ENCODE measurements at regions not wholly inside any gene's neighbourhood (a gene's known extent, or its start where the extent isn't known, plus 50 kb on each side); places are given as distances from the start of the nearest gene placed in this dataset.
A peak's percentile ranks its signal among the peaks of the same experiment; 100 is the strongest.

DNA sequence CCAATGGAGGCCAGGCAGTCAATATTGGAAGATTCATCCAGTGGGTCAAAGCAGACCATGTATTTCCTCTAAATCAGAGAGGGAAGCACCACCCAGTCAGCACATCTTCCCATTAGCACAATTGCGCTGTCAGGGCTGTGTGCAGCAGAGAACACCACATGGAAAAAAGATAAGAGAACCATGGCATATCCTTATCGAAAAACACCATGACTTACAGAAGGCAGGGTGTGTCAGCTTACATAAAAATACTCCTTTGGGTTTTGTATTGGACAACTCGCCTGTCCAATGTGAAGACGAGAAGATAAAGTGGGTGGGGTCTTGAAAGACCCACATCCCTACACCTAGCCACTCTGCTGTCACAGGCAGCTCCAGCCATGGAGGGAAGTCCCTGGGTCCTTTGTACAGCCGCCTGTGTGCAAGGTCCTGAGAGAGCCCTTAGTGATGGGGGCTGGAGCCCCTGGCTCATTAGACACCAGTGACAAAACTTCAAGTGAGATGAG lies 71.9 kb upstream of the SPATA31E1 start (continued):
- TF ChIP-seq, protein P1, sequence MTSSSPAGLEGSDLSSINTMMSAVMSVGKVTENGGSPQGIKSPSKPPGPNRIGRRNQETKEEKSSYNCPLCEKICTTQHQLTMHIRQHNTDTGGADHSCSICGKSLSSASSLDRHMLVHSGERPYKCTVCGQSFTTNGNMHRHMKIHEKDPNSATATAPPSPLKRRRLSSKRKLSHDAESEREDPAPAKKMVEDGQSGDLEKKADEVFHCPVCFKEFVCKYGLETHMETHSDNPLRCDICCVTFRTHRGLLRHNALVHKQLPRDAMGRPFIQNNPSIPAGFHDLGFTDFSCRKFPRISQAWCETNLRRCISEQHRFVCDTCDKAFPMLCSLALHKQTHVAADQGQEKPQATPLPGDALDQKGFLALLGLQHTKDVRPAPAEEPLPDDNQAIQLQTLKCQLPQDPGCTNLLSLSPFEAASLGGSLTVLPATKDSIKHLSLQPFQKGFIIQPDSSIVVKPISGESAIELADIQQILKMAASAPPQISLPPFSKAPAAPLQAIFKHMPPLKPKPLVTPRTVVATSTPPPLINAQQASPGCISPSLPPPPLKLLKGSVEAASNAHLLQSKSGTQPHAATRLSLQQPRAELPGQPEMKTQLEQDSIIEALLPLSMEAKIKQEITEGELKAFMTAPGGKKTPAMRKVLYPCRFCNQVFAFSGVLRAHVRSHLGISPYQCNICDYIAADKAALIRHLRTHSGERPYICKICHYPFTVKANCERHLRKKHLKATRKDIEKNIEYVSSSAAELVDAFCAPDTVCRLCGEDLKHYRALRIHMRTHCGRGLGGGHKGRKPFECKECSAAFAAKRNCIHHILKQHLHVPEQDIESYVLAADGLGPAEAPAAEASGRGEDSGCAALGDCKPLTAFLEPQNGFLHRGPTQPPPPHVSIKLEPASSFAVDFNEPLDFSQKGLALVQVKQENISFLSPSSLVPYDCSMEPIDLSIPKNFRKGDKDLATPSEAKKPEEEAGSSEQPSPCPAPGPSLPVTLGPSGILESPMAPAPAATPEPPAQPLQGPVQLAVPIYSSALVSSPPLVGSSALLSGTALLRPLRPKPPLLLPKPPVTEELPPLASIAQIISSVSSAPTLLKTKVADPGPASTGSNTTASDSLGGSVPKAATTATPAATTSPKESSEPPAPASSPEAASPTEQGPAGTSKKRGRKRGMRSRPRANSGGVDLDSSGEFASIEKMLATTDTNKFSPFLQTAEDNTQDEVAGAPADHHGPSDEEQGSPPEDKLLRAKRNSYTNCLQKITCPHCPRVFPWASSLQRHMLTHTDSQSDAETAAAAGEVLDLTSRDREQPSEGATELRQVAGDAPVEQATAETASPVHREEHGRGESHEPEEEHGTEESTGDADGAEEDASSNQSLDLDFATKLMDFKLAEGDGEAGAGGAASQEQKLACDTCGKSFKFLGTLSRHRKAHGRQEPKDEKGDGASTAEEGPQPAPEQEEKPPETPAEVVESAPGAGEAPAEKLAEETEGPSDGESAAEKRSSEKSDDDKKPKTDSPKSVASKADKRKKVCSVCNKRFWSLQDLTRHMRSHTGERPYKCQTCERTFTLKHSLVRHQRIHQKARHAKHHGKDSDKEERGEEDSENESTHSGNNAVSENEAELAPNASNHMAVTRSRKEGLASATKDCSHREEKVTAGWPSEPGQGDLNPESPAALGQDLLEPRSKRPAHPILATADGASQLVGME (CRISPR knock-in tag; IDR thresholded peaks at IDR 0.05) = no peak
- TF ChIP-seq, protein P2, sequence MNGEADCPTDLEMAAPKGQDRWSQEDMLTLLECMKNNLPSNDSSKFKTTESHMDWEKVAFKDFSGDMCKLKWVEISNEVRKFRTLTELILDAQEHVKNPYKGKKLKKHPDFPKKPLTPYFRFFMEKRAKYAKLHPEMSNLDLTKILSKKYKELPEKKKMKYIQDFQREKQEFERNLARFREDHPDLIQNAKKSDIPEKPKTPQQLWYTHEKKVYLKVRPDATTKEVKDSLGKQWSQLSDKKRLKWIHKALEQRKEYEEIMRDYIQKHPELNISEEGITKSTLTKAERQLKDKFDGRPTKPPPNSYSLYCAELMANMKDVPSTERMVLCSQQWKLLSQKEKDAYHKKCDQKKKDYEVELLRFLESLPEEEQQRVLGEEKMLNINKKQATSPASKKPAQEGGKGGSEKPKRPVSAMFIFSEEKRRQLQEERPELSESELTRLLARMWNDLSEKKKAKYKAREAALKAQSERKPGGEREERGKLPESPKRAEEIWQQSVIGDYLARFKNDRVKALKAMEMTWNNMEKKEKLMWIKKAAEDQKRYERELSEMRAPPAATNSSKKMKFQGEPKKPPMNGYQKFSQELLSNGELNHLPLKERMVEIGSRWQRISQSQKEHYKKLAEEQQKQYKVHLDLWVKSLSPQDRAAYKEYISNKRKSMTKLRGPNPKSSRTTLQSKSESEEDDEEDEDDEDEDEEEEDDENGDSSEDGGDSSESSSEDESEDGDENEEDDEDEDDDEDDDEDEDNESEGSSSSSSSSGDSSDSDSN (IDR thresholded peaks at IDR 0.05; ENCODE audit: borderline replicate concordance in 1 of 2, low read depth in 2 of 2, low read length in 2 of 2) = no peak
- TF ChIP-seq MAFK (IDR thresholded peaks at IDR 0.05; ENCODE audit: low read length) (peak; percentile 54; the same call in 1 of the 2 replicates), YBX1 (IDR thresholded peaks at IDR 0.05) (no peak), ZNF717 (CRISPR knock-in tag; IDR thresholded peaks at IDR 0.05) (no peak), DPF2 (IDR thresholded peaks at IDR 0.05) (peak; percentile 92), PRMT5 (CRISPR knock-in tag; IDR thresholded peaks at IDR 0.05) (no peak), RB1 (IDR thresholded peaks at IDR 0.05; ENCODE audit: low read depth) (no peak), ZNF184 (CRISPR knock-in tag; IDR thresholded peaks at IDR 0.05) (no peak)
- TF ChIP-seq, protein P3, sequence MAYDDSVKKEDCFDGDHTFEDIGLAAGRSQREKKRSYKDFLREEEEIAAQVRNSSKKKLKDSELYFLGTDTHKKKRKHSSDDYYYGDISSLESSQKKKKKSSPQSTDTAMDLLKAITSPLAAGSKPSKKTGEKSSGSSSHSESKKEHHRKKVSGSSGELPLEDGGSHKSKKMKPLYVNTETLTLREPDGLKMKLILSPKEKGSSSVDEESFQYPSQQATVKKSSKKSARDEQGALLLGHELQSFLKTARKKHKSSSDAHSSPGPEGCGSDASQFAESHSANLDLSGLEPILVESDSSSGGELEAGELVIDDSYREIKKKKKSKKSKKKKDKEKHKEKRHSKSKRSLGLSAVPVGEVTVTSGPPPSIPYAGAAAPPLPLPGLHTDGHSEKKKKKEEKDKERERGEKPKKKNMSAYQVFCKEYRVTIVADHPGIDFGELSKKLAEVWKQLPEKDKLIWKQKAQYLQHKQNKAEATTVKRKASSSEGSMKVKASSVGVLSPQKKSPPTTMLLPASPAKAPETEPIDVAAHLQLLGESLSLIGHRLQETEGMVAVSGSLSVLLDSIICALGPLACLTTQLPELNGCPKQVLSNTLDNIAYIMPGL (CRISPR knock-in tag; IDR thresholded peaks at IDR 0.05) = no peak
- TF ChIP-seq, protein P4, sequence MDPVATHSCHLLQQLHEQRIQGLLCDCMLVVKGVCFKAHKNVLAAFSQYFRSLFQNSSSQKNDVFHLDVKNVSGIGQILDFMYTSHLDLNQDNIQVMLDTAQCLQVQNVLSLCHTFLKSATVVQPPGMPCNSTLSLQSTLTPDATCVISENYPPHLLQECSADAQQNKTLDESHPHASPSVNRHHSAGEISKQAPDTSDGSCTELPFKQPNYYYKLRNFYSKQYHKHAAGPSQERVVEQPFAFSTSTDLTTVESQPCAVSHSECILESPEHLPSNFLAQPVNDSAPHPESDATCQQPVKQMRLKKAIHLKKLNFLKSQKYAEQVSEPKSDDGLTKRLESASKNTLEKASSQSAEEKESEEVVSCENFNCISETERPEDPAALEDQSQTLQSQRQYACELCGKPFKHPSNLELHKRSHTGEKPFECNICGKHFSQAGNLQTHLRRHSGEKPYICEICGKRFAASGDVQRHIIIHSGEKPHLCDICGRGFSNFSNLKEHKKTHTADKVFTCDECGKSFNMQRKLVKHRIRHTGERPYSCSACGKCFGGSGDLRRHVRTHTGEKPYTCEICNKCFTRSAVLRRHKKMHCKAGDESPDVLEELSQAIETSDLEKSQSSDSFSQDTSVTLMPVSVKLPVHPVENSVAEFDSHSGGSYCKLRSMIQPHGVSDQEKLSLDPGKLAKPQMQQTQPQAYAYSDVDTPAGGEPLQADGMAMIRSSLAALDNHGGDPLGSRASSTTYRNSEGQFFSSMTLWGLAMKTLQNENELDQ (CRISPR knock-in tag; IDR thresholded peaks at IDR 0.05; ENCODE audit: borderline replicate concordance) = no peak
- TF ChIP-seq, protein P5, sequence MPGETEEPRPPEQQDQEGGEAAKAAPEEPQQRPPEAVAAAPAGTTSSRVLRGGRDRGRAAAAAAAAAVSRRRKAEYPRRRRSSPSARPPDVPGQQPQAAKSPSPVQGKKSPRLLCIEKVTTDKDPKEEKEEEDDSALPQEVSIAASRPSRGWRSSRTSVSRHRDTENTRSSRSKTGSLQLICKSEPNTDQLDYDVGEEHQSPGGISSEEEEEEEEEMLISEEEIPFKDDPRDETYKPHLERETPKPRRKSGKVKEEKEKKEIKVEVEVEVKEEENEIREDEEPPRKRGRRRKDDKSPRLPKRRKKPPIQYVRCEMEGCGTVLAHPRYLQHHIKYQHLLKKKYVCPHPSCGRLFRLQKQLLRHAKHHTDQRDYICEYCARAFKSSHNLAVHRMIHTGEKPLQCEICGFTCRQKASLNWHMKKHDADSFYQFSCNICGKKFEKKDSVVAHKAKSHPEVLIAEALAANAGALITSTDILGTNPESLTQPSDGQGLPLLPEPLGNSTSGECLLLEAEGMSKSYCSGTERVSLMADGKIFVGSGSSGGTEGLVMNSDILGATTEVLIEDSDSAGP (CRISPR knock-in tag; IDR thresholded peaks at IDR 0.05) = no peak
